Sigmoid colon (tissue), 4 donors: ENCODE measurements at regions not wholly inside any gene's neighbourhood (a gene's known extent, or its start where the extent isn't known, plus 50 kb on each side); places are given as distances from the start of the nearest gene placed in this dataset.

Source experiments
- EP300 ChIP-seq, 4 donors: sonication (generic); formaldehyde crosslinking; IDR thresholded peaks; one replicate each; pipeline ENCODE4 v1.6.1; 2017; ENCODE audit warnings: antibody characterized with exemption in 4 of 4
- POLR2A ChIP-seq, 2 donors: fragments of 450-650 bp; IDR thresholded peaks; one replicate each; pipeline ENCODE4 v1.6.1; 2016; ENCODE audit warnings: antibody characterized with exemption in 2 of 2, mild to moderate bottlenecking in 2 of 2, moderate library complexity in 2 of 2
- POLR2AphosphoS5 ChIP-seq, 4 donors: sonication (generic); formaldehyde crosslinking; IDR thresholded peaks; one replicate each; pipeline ENCODE4 v1.6.1; 2017; ENCODE audit warnings: antibody characterized with exemption in 4 of 4
- TF ChIP-seq, protein P1 (sequence below), 4 experiments: fragments of 450-650 bp in 3 of 4; fragments of 200-600 bp in 1 of 4; IDR thresholded peaks; one replicate each; pipeline ENCODE4 v1.5.1; 2016 to 2019; ENCODE audit warnings: antibody characterized with exemption in 4 of 4, mild to moderate bottlenecking in 3 of 4, moderate library complexity in 2 of 4

DNA sequence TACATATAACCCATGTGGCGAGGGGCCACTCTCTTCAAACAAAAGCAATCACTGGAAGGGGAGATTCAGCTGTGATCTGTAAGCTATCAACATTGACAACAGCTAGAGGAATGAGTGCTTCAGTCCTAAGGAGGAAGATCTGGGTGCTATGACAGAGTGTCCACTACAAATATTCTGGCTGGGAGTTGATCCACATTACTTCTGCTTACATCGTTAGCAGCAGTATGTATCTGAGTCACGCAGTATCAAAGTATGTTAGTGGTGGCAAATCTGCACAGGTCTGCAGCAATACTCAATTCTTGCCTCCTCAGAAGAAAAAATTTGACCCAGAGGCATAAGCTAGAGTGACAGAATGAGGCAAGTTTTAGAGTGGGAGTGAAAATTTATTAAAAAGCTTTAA is 267.0 kb downstream of the PTH2R start:
- TF ChIP-seq, protein P1, sequence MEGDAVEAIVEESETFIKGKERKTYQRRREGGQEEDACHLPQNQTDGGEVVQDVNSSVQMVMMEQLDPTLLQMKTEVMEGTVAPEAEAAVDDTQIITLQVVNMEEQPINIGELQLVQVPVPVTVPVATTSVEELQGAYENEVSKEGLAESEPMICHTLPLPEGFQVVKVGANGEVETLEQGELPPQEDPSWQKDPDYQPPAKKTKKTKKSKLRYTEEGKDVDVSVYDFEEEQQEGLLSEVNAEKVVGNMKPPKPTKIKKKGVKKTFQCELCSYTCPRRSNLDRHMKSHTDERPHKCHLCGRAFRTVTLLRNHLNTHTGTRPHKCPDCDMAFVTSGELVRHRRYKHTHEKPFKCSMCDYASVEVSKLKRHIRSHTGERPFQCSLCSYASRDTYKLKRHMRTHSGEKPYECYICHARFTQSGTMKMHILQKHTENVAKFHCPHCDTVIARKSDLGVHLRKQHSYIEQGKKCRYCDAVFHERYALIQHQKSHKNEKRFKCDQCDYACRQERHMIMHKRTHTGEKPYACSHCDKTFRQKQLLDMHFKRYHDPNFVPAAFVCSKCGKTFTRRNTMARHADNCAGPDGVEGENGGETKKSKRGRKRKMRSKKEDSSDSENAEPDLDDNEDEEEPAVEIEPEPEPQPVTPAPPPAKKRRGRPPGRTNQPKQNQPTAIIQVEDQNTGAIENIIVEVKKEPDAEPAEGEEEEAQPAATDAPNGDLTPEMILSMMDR (IDR thresholded peaks at IDR 0.05) = no peak
- TF ChIP-seq EP300 (IDR thresholded peaks at IDR 0.05) = no peak
- no peak for TF ChIP-seq POLR2A (IDR thresholded peaks at IDR 0.05)
- TF ChIP-seq POLR2AphosphoS5 (IDR thresholded peaks at IDR 0.05) = no peak
